ENCODE measurements at regions not wholly inside any gene's neighbourhood (a gene's known extent, or its start where the extent isn't known, plus 50 kb on each side); places are given as distances from the start of the nearest gene placed in this dataset.

GRCh38 chr11:22567759-22568158 lies 57.9 kb downstream of the FANCF start:
- H3K9ac ChIP-seq (ENCODE audit: low read depth, low read length, poor library complexity, severe bottlenecking) = no peak overlapping the region
- no peaks in the 10 kb centered on the region for H3K9me2 ChIP-seq (replicated peaks; ENCODE audit: low read depth, low read length)
- H3K4me2 ChIP-seq (ENCODE audit: low read depth, low read length, poor library complexity, severe bottlenecking) = no peak overlapping the region
- no peak overlapping the region for H3K4me3 ChIP-seq (ENCODE audit: low read length, poor library complexity, severe bottlenecking)
- H2AFZ ChIP-seq (ENCODE audit: low read length) = no peak overlapping the region
- no peaks in the 10 kb centered on the region for H4K20me1 ChIP-seq (ENCODE audit: insufficient read depth, low read length, poor library complexity, severe bottlenecking)
- H3K79me2 ChIP-seq (ENCODE audit: insufficient read depth, low read length) = no peaks in the 10 kb centered on the region
- H3K4me1 ChIP-seq (ENCODE audit: insufficient read depth, low read length, poor library complexity, severe bottlenecking) = no peaks in the 10 kb centered on the region
- no peaks in the 10 kb centered on the region for H3K27me3 ChIP-seq (ENCODE audit: insufficient read depth, low read length, poor library complexity, severe bottlenecking)
- no peaks in the 10 kb centered on the region for H3K36me3 ChIP-seq (ENCODE audit: insufficient read depth, low read length)
- H3F3A ChIP-seq (ENCODE audit: low read depth) = no peaks in the 10 kb centered on the region
- TF ChIP-seq CTCF (conservative IDR thresholded peaks at IDR 0.05; ENCODE audit: low read length) = no peak
- TF ChIP-seq EZH2phosphoT487 (IDR thresholded peaks at IDR 0.05; ENCODE audit: borderline replicate concordance) = no peak
- H3K9me3 ChIP-seq (ENCODE audit: insufficient read depth, low read depth, low read length) = no peaks in the 10 kb centered on the region

GRCh38 chr11:22566293-22566692 lies 59.3 kb downstream of the FANCF start:
- Histone ChIP-seq H3K4me1 (ENCODE audit: insufficient read depth, low read length, poor library complexity, severe bottlenecking) (no peaks in the 10 kb centered on the region), H3K36me3 (ENCODE audit: insufficient read depth, low read length) (no peaks in the 10 kb centered on the region), H3K9me3 (ENCODE audit: insufficient read depth, low read depth, low read length) (no peaks in the 10 kb centered on the region), H3K79me2 (ENCODE audit: insufficient read depth, low read length) (no peaks in the 10 kb centered on the region), H3K4me3 (ENCODE audit: low read length, poor library complexity, severe bottlenecking) (no peak overlapping the region), H3K9me2 (replicated peaks; ENCODE audit: low read depth, low read length) (no peaks in the 10 kb centered on the region), H3F3A (ENCODE audit: low read depth) (no peaks in the 10 kb centered on the region), H4K20me1 (ENCODE audit: insufficient read depth, low read length, poor library complexity, severe bottlenecking) (no peaks in the 10 kb centered on the region), H3K9ac (ENCODE audit: low read depth, low read length, poor library complexity, severe bottlenecking) (no peak overlapping the region), H3K4me2 (ENCODE audit: low read depth, low read length, poor library complexity, severe bottlenecking) (no peak overlapping the region), H3K27me3 (ENCODE audit: insufficient read depth, low read length, poor library complexity, severe bottlenecking) (no peaks in the 10 kb centered on the region), H2AFZ (ENCODE audit: low read length) (no peak overlapping the region)
- TF ChIP-seq EZH2phosphoT487 (IDR thresholded peaks at IDR 0.05; ENCODE audit: borderline replicate concordance) = no peak
- no peak for TF ChIP-seq CTCF (conservative IDR thresholded peaks at IDR 0.05; ENCODE audit: low read length)

- no peaks in the 10 kb centered on the region for H3K9me3 ChIP-seq (ENCODE audit: insufficient read depth, low read depth, low read length)
- no peaks in the 10 kb centered on the region for H4K20me1 ChIP-seq (ENCODE audit: insufficient read depth, low read length, poor library complexity, severe bottlenecking)
- H3K4me2 ChIP-seq (ENCODE audit: low read depth, low read length, poor library complexity, severe bottlenecking) = no peak overlapping the region
- H3F3A ChIP-seq (ENCODE audit: low read depth) = no peaks in the 10 kb centered on the region
- H3K4me3 ChIP-seq (ENCODE audit: low read length, poor library complexity, severe bottlenecking) = no peak overlapping the region
- no peak for TF ChIP-seq EZH2phosphoT487 (IDR thresholded peaks at IDR 0.05; ENCODE audit: borderline replicate concordance)
- TF ChIP-seq CTCF (conservative IDR thresholded peaks at IDR 0.05; ENCODE audit: low read length) = no peak
- H3K9ac ChIP-seq (ENCODE audit: low read depth, low read length, poor library complexity, severe bottlenecking) = no peak overlapping the region
- no peaks in the 10 kb centered on the region for H3K27me3 ChIP-seq (ENCODE audit: insufficient read depth, low read length, poor library complexity, severe bottlenecking)
- no peaks in the 10 kb centered on the region for H3K79me2 ChIP-seq (ENCODE audit: insufficient read depth, low read length)
- H3K36me3 ChIP-seq (ENCODE audit: insufficient read depth, low read length) = no peaks in the 10 kb centered on the region
- H3K4me1 ChIP-seq (ENCODE audit: insufficient read depth, low read length, poor library complexity, severe bottlenecking) = no peaks in the 10 kb centered on the region
- no peaks in the 10 kb centered on the region for H3K9me2 ChIP-seq (replicated peaks; ENCODE audit: low read depth, low read length)
- H2AFZ ChIP-seq (ENCODE audit: low read length) = no peak overlapping the region
Observed at GRCh38 chr11:22561283-22561682, 64.3 kb downstream of the FANCF start.

All from Loucy (cell line).